ENCODE measurements at regions not wholly inside any gene's neighbourhood (a gene's known extent, or its start where the extent isn't known, plus 50 kb on each side); places are given as distances from the start of the nearest gene placed in this dataset.

DNA sequence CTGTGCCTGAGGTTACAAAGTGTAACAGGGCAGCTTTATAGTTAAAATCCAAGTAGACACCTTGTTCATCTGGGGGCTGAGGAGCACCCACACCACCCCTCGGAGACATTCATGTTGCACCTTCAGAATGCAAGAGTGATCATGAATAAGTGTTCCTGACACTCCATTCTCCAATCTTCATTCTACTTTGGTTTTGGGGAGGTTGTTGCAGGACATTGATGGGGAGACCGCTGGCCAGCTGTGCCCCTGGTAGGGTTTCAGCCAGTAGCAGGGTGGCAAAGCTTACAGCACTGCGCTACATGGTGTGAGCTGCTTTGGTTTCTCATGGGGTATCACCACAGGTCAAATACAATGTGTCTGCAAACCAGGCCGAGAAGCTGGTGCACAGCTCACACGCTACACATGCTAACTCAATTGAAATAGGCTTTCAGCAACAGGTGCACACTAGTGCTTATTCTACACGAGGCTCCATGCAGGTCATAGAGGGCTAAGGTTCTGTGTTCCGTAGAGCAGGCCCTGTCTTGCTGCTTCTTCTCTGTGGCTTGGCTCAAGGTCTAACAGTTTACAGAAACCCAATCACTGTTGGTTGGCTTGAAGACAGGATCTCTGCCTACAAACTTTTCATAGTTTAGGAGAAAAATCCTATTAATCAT lies 317.4 kb upstream of the ZNF32 start:
- no peak for TF ChIP-seq CTCF (IDR thresholded peaks at IDR 0.05; ENCODE audit: low read depth, low read length)
- no peak for DNase-seq (ENCODE audit: low read depth in 2 of 2)
- no peak overlapping the region for H3K4me3 ChIP-seq (replicated peaks in 1 of 2; ENCODE audit: low read depth in 2 of 2, low read length in 2 of 2)

- DNase-seq (ENCODE audit: low read depth in 2 of 2): peak; percentile 43 to 63
Measured at GRCh38 chr10:43965033-43965917, 316.6 kb upstream of the ZNF32 start.

DNA sequence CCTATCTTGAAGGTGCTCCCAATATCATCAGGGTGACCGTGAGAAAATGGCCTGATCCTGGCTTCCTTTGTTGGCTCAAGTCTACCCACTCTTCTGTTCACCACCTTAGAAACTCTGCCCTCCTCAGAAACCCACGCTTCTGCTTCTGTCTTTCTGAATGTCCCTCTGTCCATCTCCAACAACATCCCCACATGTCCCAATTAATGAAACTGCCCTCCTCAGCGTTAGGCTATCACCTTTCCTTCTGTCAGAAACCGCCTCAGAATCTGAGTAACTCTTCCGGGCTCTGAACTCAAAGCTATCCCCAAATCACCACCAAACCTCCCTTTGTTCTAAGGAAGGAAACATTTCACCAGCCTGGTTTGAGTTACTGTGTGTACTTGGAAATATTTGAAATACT lies 315.8 kb upstream of the ZNF32 start:
- DNase-seq (ENCODE audit: low read depth in 2 of 2): no peak
- TF ChIP-seq CTCF (IDR thresholded peaks at IDR 0.05; ENCODE audit: low read depth, low read length): no peak
- no peak overlapping the region for H3K4me3 ChIP-seq (replicated peaks in 1 of 2; ENCODE audit: low read depth in 2 of 2, low read length in 2 of 2)

More at GRCh38 chr10:43965033-43965917, 316.6 kb upstream of the ZNF32 start:
- no peak overlapping the region for H3K4me3 ChIP-seq (replicated peaks in 1 of 2; ENCODE audit: low read depth in 2 of 2, low read length in 2 of 2)
- no peak for TF ChIP-seq CTCF (IDR thresholded peaks at IDR 0.05; ENCODE audit: low read depth, low read length)

GRCh38 chr10:43963793-43964425 lies 315.2 kb upstream of the ZNF32 start:
- DNase-seq (ENCODE audit: low read depth in 2 of 2): no peak
- no peak overlapping the region for H3K4me3 ChIP-seq (replicated peaks in 1 of 2; ENCODE audit: low read depth in 2 of 2, low read length in 2 of 2)
- TF ChIP-seq CTCF (IDR thresholded peaks at IDR 0.05; ENCODE audit: low read depth, low read length): no peak

GRCh38 chr10:43963379-43963778 lies 314.7 kb upstream of the ZNF32 start:
- TF ChIP-seq CTCF (IDR thresholded peaks at IDR 0.05; ENCODE audit: low read depth, low read length): no peak
- no peak for DNase-seq (ENCODE audit: low read depth in 2 of 2)
- H3K4me3 ChIP-seq (replicated peaks in 1 of 2; ENCODE audit: low read depth in 2 of 2, low read length in 2 of 2): no peak overlapping the region

DNA sequence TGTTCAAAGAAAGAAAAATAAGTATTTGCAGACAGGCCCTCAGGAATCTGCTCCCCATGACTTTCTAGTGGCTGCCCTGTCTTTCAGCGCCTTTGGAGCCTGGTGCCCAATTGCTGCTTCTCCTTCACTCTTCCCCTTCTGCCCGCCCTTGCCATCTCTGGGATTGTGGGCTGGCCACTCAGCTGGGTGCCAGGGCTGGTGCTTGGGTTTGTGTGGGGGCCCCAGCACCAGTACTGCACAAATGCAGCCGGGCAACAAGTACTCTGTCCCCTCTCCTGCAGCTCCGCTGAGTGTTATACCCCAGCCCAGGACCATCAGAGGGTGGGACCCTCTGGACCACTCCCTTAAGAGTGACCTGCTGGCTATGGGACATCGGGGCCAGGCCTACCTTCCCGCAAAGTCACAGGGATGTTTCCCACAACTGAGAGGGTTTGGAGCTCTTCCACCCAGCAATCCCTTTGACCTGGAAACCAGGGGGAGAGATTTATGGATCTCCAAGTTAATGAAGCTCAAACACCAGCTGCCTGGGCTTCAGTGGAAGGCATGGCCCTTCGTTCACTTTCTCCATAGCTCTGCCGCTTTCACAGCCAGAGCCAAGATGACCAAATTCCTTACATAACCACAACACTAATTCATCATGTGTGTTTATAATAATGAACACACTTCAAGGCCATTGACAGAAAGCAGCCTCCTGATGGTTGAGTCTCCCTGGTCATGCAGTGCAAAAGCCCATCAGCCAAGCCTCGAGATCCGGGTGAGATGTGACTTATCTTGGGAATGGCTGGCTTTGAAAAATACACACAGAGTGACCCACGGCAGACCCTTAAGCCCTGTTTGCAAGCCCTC lies 313.9 kb upstream of the ZNF32 start:
- TF ChIP-seq CTCF (IDR thresholded peaks at IDR 0.05; ENCODE audit: low read depth, low read length): no peak
- peak in 1 of 2 donors; percentile 33 for DNase-seq (ENCODE audit: low read depth in 2 of 2)
- H3K4me3 ChIP-seq (replicated peaks in 1 of 2; ENCODE audit: low read depth in 2 of 2, low read length in 2 of 2): no peak overlapping the region

Measured in cardiac fibroblast (primary cell).